Testis (tissue), 2 donors: ENCODE measurements at regions not wholly inside any gene's neighbourhood (a gene's known extent, or its start where the extent isn't known, plus 50 kb on each side); places are given as distances from the start of the nearest gene placed in this dataset.

Source experiments
- POLR2A ChIP-seq: fragments of 450-650 bp; IDR thresholded peaks from one replicate; pipeline ENCODE4 v1.6.1; 2017; ENCODE audit warnings: antibody characterized with exemption, mild to moderate bottlenecking, moderate library complexity
- TF ChIP-seq, protein P1 (sequence below), 3 experiments: fragments of 450-650 bp in 2 of 3; fragments of 200-600 bp in 1 of 3; sonication (generic) in 1 of 3; IDR thresholded peaks; one replicate each; pipeline ENCODE4 v1.5.1; 2016 to 2019; ENCODE audit warnings: antibody characterized with exemption in 3 of 3, mild to moderate bottlenecking in 2 of 3, moderate library complexity in 1 of 3

DNA sequence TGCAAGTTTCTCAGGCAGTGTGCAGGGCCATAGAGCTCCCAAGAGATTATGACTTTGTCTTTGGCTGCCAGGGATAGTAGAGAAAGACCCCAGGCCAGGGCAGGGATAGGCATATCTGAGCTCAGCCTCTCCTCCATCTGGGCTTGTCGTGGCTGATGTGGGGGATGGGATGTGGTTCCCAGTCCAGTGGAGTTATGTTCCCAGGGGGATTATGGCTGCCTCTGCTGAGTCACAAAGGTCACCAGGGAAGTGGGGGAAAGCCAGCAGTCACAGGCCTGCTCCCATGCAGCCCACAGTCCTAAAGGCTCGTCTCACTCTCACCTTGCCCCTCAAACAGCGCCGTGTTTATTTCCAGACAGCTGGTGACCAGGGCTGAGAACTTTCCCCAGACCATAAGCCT is 354.9 kb downstream of the SI start:
- TF ChIP-seq, protein P1, sequence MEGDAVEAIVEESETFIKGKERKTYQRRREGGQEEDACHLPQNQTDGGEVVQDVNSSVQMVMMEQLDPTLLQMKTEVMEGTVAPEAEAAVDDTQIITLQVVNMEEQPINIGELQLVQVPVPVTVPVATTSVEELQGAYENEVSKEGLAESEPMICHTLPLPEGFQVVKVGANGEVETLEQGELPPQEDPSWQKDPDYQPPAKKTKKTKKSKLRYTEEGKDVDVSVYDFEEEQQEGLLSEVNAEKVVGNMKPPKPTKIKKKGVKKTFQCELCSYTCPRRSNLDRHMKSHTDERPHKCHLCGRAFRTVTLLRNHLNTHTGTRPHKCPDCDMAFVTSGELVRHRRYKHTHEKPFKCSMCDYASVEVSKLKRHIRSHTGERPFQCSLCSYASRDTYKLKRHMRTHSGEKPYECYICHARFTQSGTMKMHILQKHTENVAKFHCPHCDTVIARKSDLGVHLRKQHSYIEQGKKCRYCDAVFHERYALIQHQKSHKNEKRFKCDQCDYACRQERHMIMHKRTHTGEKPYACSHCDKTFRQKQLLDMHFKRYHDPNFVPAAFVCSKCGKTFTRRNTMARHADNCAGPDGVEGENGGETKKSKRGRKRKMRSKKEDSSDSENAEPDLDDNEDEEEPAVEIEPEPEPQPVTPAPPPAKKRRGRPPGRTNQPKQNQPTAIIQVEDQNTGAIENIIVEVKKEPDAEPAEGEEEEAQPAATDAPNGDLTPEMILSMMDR (IDR thresholded peaks at IDR 0.05): no peak
- TF ChIP-seq POLR2A: no peak
